Osteoblast (primary cell): ENCODE measurements at regions not wholly inside any gene's neighbourhood (a gene's known extent, or its start where the extent isn't known, plus 50 kb on each side); places are given as distances from the start of the nearest gene placed in this dataset.

Experiments used
- DNase-seq: peaks from one replicate; pipeline ENCODE4 v3.0.0; 2011; ENCODE audit warnings: low spot score, mixed read lengths; ENCODE audit not compliant: insufficient read length; ENCODE audit errors: missing footprints
- H2AFZ ChIP-seq: 2 replicates; pipeline ENCODE4 v1.6.0; 2011; ENCODE audit warnings: mild to moderate bottlenecking, low read length
- H3K27ac ChIP-seq: 2 replicates; pipeline ENCODE4 v1.5.1; 2011; ENCODE audit warnings: mild to moderate bottlenecking, low read depth, low read length, moderate library complexity
- H3K27me3 ChIP-seq: 2 replicates; pipeline ENCODE4 v1.6.0; 2012; ENCODE audit warnings: mild to moderate bottlenecking, control low read depth, inconsistent platforms, low read length, moderate library complexity; ENCODE audit not compliant: insufficient read depth
- H3K36me3 ChIP-seq: 2 replicates; pipeline ENCODE4 v1.5.1; 2011; ENCODE audit warnings: mild to moderate bottlenecking, low read length, control low read depth, moderate library complexity; ENCODE audit not compliant: insufficient read depth
- H3K4me1 ChIP-seq: 2 replicates; pipeline ENCODE4 v1.5.1; 2011; ENCODE audit warnings: mild to moderate bottlenecking, low read length, control low read depth, moderate library complexity; ENCODE audit not compliant: insufficient read depth
- H3K4me2 ChIP-seq: 2 replicates; pipeline ENCODE4 v1.6.0; 2011; ENCODE audit warnings: mild to moderate bottlenecking, low read length; ENCODE audit not compliant: insufficient read depth
- H3K4me3 ChIP-seq: fragments of 200-600 bp; sonication (generic); 3 replicates; pipeline ENCODE4 v1.5.1; 2012; ENCODE audit warnings: mild to moderate bottlenecking, low read length, inconsistent platforms; ENCODE audit not compliant: insufficient read depth
- H3K79me2 ChIP-seq: 2 replicates; pipeline ENCODE4 v1.6.0; 2012; ENCODE audit warnings: mild to moderate bottlenecking, low read length, control low read depth, inconsistent platforms; ENCODE audit not compliant: insufficient read depth
- H3K9me3 ChIP-seq: 2 replicates; pipeline ENCODE4 v1.5.1; 2011; ENCODE audit warnings: low read depth, low read length, control low read depth
- H4K20me1 ChIP-seq: 2 replicates; pipeline ENCODE4 v1.6.0; 2012; ENCODE audit warnings: mild to moderate bottlenecking, low read length, control low read depth; ENCODE audit not compliant: insufficient read depth
- TF ChIP-seq, protein P1 (sequence below): IDR thresholded peaks from 2 replicates; pipeline ENCODE4 v1.5.1; 2011; ENCODE audit warnings: mild to moderate bottlenecking, low read depth, low read length, moderate library complexity; ENCODE audit errors: extremely low read depth

DNA sequence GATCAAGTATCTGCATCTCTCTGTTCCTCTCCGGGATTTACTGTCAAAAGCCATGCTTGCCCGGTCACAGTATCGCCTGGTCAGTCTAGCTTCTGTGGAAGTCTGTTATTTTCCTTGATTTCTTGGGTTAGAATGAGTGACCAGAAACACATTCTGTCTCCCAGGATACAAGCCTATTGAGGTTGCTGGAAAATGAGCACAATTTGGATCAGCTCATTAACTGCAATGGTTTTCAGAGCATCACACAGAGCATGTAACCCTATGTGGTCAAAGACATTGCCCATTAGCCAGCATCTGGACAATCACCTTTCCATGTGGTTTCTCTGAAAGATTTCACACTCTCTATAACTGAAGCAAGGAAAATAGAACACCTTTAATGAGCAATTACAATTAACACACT lies 124.2 kb upstream of the FAM98A start:
- no peaks in the 10 kb centered on the region for H3K79me2 ChIP-seq
- no peaks in the 10 kb centered on the region for H3K36me3 ChIP-seq
- TF ChIP-seq, protein P1, sequence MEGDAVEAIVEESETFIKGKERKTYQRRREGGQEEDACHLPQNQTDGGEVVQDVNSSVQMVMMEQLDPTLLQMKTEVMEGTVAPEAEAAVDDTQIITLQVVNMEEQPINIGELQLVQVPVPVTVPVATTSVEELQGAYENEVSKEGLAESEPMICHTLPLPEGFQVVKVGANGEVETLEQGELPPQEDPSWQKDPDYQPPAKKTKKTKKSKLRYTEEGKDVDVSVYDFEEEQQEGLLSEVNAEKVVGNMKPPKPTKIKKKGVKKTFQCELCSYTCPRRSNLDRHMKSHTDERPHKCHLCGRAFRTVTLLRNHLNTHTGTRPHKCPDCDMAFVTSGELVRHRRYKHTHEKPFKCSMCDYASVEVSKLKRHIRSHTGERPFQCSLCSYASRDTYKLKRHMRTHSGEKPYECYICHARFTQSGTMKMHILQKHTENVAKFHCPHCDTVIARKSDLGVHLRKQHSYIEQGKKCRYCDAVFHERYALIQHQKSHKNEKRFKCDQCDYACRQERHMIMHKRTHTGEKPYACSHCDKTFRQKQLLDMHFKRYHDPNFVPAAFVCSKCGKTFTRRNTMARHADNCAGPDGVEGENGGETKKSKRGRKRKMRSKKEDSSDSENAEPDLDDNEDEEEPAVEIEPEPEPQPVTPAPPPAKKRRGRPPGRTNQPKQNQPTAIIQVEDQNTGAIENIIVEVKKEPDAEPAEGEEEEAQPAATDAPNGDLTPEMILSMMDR = no peak
- H4K20me1 ChIP-seq = no peaks in the 10 kb centered on the region
- H3K27me3 ChIP-seq = no peaks in the 10 kb centered on the region
- no peak overlapping the region for H3K4me2 ChIP-seq
- no peaks in the 10 kb centered on the region for H3K4me1 ChIP-seq
- peak; percentile 54 for DNase-seq
- no peak overlapping the region for H3K4me3 ChIP-seq
- no peak overlapping the region for H3K27ac ChIP-seq
- H3K9me3 ChIP-seq = no peaks in the 10 kb centered on the region
- no peak overlapping the region for H2AFZ ChIP-seq

DNA sequence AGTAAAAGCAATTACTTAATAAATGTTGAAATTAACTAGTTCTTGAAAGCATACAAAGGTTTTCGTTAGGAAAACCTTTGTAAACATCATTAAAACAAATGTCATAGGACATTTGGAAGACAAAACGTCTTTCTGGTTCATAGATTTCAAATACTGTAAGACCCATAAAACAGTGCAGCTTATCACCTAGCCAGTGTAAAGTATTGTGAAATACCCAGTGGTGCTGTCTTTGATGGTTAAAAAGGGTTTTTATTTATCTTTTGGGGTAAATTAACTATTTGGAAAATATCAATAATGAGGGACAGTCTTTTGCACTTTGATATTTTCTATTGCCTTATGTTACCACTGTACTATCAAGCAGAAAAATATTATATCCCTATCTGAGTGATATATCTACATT lies 120.0 kb upstream of the FAM98A start:
- no peak overlapping the region for H3K4me3 ChIP-seq
- DNase-seq = no peak
- H3K27ac ChIP-seq = no peak overlapping the region
- no peaks in the 10 kb centered on the region for H4K20me1 ChIP-seq
- no peaks in the 10 kb centered on the region for H3K4me1 ChIP-seq
- no peaks in the 10 kb centered on the region for H3K27me3 ChIP-seq
- no peak overlapping the region for H3K4me2 ChIP-seq
- H3K79me2 ChIP-seq = no peaks in the 10 kb centered on the region
- no peaks in the 10 kb centered on the region for H3K36me3 ChIP-seq
- H3K9me3 ChIP-seq = no peaks in the 10 kb centered on the region
- no peak overlapping the region for H2AFZ ChIP-seq
- TF ChIP-seq, protein P1 = no peak

DNA sequence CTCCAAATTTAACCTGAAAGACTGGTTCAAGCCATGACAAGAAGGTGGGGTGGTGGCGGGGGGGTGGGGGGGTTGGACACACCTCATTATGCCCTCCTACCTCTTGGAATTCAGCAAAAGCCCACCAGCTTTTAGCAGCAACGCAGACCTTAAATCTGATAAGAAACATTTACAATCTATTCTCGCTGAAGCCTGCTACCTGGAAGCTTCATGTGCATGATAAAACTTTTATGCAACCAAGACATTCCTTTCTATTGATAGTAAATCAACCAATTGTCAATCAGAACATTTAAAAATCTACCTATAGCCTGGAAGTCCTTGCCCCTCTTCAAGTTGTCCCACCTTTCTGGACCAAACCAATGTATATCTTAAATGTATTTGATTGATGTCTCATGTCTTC lies 113.6 kb upstream of the FAM98A start:
- Histone ChIP-seq H3K9me3 (no peaks in the 10 kb centered on the region), H3K79me2 (no peaks in the 10 kb centered on the region), H4K20me1 (no peaks in the 10 kb centered on the region), H3K4me3 (no peak overlapping the region), H3K36me3 (no peaks in the 10 kb centered on the region), H3K4me1 (no peaks in the 10 kb centered on the region), H3K4me2 (no peak overlapping the region), H3K27me3 (no peaks in the 10 kb centered on the region), H3K27ac (no peak overlapping the region), H2AFZ (no peak overlapping the region)
- no peak for DNase-seq
- TF ChIP-seq, protein P1 = no peak

DNA sequence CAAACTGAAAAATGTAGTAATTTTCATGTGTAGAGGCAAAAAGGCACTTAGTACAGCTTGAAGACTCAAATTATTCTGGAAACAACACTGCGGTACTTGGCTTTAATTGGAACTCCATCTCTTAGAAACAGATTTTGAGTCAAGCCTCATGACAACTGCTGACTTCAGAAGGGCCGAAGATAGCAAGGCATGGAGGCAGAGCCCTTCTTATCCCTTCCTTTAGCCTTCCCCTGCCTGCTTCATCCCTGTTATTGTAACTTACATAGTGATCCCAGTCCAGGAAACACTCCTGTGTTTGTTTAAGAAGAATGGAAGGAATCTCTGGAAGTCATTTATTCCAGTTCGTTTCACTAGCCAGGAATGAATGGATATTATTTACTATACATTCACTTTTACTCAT lies 110.9 kb upstream of the FAM98A start:
- Histone ChIP-seq H3K4me2 (no peak overlapping the region), H3K79me2 (no peaks in the 10 kb centered on the region), H4K20me1 (no peaks in the 10 kb centered on the region), H3K4me3 (no peak overlapping the region), H3K4me1 (no peaks in the 10 kb centered on the region), H3K36me3 (no peaks in the 10 kb centered on the region), H3K9me3 (no peaks in the 10 kb centered on the region), H2AFZ (no peak overlapping the region), H3K27me3 (no peaks in the 10 kb centered on the region), H3K27ac (no peak overlapping the region)
- no peak for DNase-seq
- TF ChIP-seq, protein P1 = no peak
